ENCODE measurements at regions not wholly inside any gene's neighbourhood (a gene's known extent, or its start where the extent isn't known, plus 50 kb on each side); places are given as distances from the start of the nearest gene placed in this dataset.
A peak's percentile ranks its signal among the peaks of the same experiment; 100 is the strongest.

GRCh38 chr10:57776688-57777432, 490.8 kb downstream of the IPMK start:
- no peak for DNase-seq

- DNase-seq, result no peak
Observed at GRCh38 chr10:57775250-57775649, 492.4 kb downstream of the IPMK start.

GRCh38 chr10:57769298-57769697, 498.4 kb downstream of the IPMK start:
- no peak for DNase-seq

GRCh38 chr10:57759777-57760176, 507.9 kb downstream of the IPMK start:
- DNase-seq, result no peak

GRCh38 chr10:57754803-57755202, 512.9 kb downstream of the IPMK start:
- DNase-seq, result no peak

GRCh38 chr10:57743711-57744110, 524.0 kb downstream of the IPMK start:
- DNase-seq, result no peak

GRCh38 chr10:57741751-57742150, 525.9 kb downstream of the IPMK start:
- no peak for DNase-seq

- no peak for DNase-seq
Observed at GRCh38 chr10:57723305-57723704, 544.4 kb downstream of the IPMK start.

GRCh38 chr10:57716884-57717283, 550.8 kb downstream of the IPMK start:
- DNase-seq, result peak in 1 of 2 experiments; percentile 3

- DNase-seq, result no peak
Observed at GRCh38 chr10:57715233-57715632, 552.5 kb downstream of the IPMK start.

GRCh38 chr10:57707300-57707658, 560.4 kb downstream of the IPMK start:
- DNase-seq, result no peak

GRCh38 chr10:57706576-57707299, 561.0 kb downstream of the IPMK start:
- no peak for DNase-seq

GRCh38 chr10:57706016-57706415, 561.7 kb downstream of the IPMK start:
- no peak for DNase-seq

- DNase-seq, result no peak
Observed at GRCh38 chr10:57699944-57700343, 567.8 kb downstream of the IPMK start.

GRCh38 chr10:57696641-57697040, 571.1 kb downstream of the IPMK start:
- no peak for DNase-seq

- DNase-seq, result no peak
Observed at GRCh38 chr10:57694956-57695608, 572.6 kb downstream of the IPMK start.

- DNase-seq, result no peak
Observed at GRCh38 chr10:57692255-57692980, 575.3 kb downstream of the IPMK start.

GRCh38 chr10:57689596-57690297, 577.9 kb downstream of the IPMK start:
- no peak for DNase-seq

- DNase-seq, result no peak
Observed at GRCh38 chr10:57679916-57680315, 587.8 kb downstream of the IPMK start.

GRCh38 chr10:57675125-57675524, 592.6 kb downstream of the IPMK start:
- no peak for DNase-seq

GRCh38 chr10:57673446-57673960, 594.2 kb downstream of the IPMK start:
- DNase-seq, result no peak

- DNase-seq, result no peak
Observed at GRCh38 chr10:57664815-57665214, 602.9 kb downstream of the IPMK start.
